ENCODE measurements at regions not wholly inside any gene's neighbourhood (a gene's known extent, or its start where the extent isn't known, plus 50 kb on each side); places are given as distances from the start of the nearest gene placed in this dataset.

GRCh38 chr1:60977661-60978060 lies 104.7 kb upstream of the NFIA start:
- Histone ChIP-seq H3K36me3 (ENCODE audit: control insufficient read depth in 2 of 2, insufficient read depth in 1 of 2, low read length in 2 of 2) (no peaks in the 10 kb centered on the region), H3K4me1 (ENCODE audit: control insufficient read depth, insufficient read depth, low read length) (peaks cover 4% of the 10 kb centered on the region; the same call in 1 of the 2 replicates), H3K27ac (ENCODE audit: extremely low read depth, low read depth, low read length) (no peak overlapping the region), H3K9me3 (ENCODE audit: control insufficient read depth, insufficient read depth, low read depth, low read length) (no peaks in the 10 kb centered on the region), H3K4me3 (ENCODE audit: low read depth, low read length) (no peak overlapping the region)
- TF ChIP-seq PRDM4 (tag by site-specific recombination; IDR thresholded peaks at IDR 0.05): no peak
- ChIA-PET CTCF (interaction anchor here (0.6 to 4.9 kb wide), 9 partner anchors 20 to 778 kb away, joined by 3 to 44 read pairs (median 3); no protein-coding TSS in a partner anchor), POLR2A (no interaction called here)

GRCh38 chr1:60974524-60975372 lies 107.6 kb upstream of the NFIA start:
- CTCF ChIA-PET: interaction anchor here (1.0 to 4.1 kb wide), 5 partner anchors 68 to 668 kb away, joined by 3 to 24 read pairs (median 5); no protein-coding TSS in a partner anchor
- no peaks in the 10 kb centered on the region for H3K9me3 ChIP-seq (ENCODE audit: control insufficient read depth, insufficient read depth, low read depth, low read length)
- POLR2A ChIA-PET: no interaction called here
- no peak overlapping the region for H3K4me3 ChIP-seq (ENCODE audit: low read depth, low read length)
- H3K27ac ChIP-seq (ENCODE audit: extremely low read depth, low read depth, low read length): no peak overlapping the region
- H3K4me1 ChIP-seq (ENCODE audit: control insufficient read depth, insufficient read depth, low read length): peaks cover 3% of the 10 kb centered on the region
- H3K36me3 ChIP-seq (ENCODE audit: control insufficient read depth in 2 of 2, insufficient read depth in 1 of 2, low read length in 2 of 2): no peaks in the 10 kb centered on the region
- TF ChIP-seq MYNN (tag by site-specific recombination; IDR thresholded peaks at IDR 0.05; ENCODE audit: borderline replicate concordance) (no peak), KLF1 (tag by site-specific recombination; IDR thresholded peaks at IDR 0.05) (no peak), ZNF670 (tag by site-specific recombination; IDR thresholded peaks at IDR 0.05; ENCODE audit: low read depth) (no peak), ZNF48 (tag by site-specific recombination; IDR thresholded peaks at IDR 0.05) (no peak), ZFP37 (tag by site-specific recombination; IDR thresholded peaks at IDR 0.05) (no peak), MZF1 (tag by site-specific recombination; IDR thresholded peaks at IDR 0.05; ENCODE audit: borderline replicate concordance) (no peak), SCRT1 (tag by site-specific recombination; IDR thresholded peaks at IDR 0.05; ENCODE audit: borderline replicate concordance) (no peak), IKZF3 (tag by site-specific recombination; IDR thresholded peaks at IDR 0.05) (no peak), PRDM4 (tag by site-specific recombination; IDR thresholded peaks at IDR 0.05) (no peak), ZNF654 (tag by site-specific recombination; IDR thresholded peaks at IDR 0.05; ENCODE audit: low read depth) (no peak), TCF7L2 (IDR thresholded peaks at IDR 0.05; ENCODE audit: borderline replicate concordance, low read depth, low read length) (no peak), AEBP2 (tag by site-specific recombination; IDR thresholded peaks at IDR 0.05; ENCODE audit: borderline replicate concordance) (no peak), SP3 (tag by site-specific recombination; IDR thresholded peaks at IDR 0.05) (no peak), ZBTB11 (tag by site-specific recombination; conservative IDR thresholded peaks at IDR 0.05; ENCODE audit: low read depth) (no peak), KLF17 (tag by site-specific recombination; IDR thresholded peaks at IDR 0.05) (no peak), ZNF148 (tag by site-specific recombination; IDR thresholded peaks at IDR 0.05; ENCODE audit: borderline replicate concordance) (no peak), ZNF658 (tag by site-specific recombination; IDR thresholded peaks at IDR 0.05) (no peak), ZNF16 (tag by site-specific recombination; IDR thresholded peaks at IDR 0.05; ENCODE audit: low read depth) (no peak), YY2 (tag by site-specific recombination; IDR thresholded peaks at IDR 0.05) (no peak)

Measured in HEK293 (cell line).